ENCODE measurements at regions not wholly inside any gene's neighbourhood (a gene's known extent, or its start where the extent isn't known, plus 50 kb on each side); places are given as distances from the start of the nearest gene placed in this dataset.

DNA sequence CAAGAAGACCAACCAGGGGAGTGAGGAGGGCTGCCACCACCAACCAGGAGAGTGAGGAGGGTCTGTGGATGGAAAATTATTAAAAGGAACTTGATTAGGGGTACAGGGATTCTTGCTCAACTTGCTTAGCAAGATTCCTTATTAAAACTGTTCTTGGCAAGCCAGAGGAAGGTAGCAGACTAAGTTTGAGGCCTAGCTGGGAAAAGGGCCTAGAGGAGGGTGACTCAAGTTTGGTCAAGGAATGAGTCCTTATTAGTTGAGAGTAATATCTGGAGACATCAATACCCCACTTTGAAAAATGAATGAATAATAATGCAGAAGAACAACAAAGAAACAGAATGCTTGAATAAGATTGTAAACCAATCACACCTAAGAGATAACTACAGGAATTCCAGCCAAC is 612.4 kb upstream of the ZFP42 start:
- Histone ChIP-seq H3K27me3 (ENCODE audit: control insufficient read depth, extremely low read depth, insufficient read depth, low read length) (no peaks in the 10 kb centered on the region), H2AFZ (ENCODE audit: control insufficient read depth, low read length) (peak overlapping the region; percentile 31), H3K36me3 (ENCODE audit: control insufficient read depth in 2 of 2, extremely low read depth in 1 of 2, insufficient read depth in 2 of 2, low read length in 2 of 2) (no peaks in the 10 kb centered on the region), H3K9ac (ENCODE audit: control insufficient read depth, extremely low read depth, insufficient read depth, low read length) (no peak overlapping the region), H3K4me3 (ENCODE audit: control insufficient read depth in 2 of 3, extremely low read depth in 1 of 3, insufficient read depth in 2 of 3, low read depth in 1 of 3, low read length in 3 of 3) (no peak overlapping the region), H3K9me1 (ENCODE audit: control insufficient read depth, extremely low read depth, insufficient read depth, low read length) (no peaks in the 10 kb centered on the region), H3K4me1 (ENCODE audit: control insufficient read depth, extremely low read depth, insufficient read depth, low read length) (no peaks in the 10 kb centered on the region), H3K9me3 (ENCODE audit: control insufficient read depth, low read depth, low read length) (no peaks in the 10 kb centered on the region), H3K4me2 (ENCODE audit: control insufficient read depth, extremely low read depth, insufficient read depth, low read depth, low read length) (no peak overlapping the region), H3K27ac (ENCODE audit: control insufficient read depth, insufficient read depth, low read length) (no peak overlapping the region), H3K79me2 (ENCODE audit: control insufficient read depth, insufficient read depth, low read length) (no peaks in the 10 kb centered on the region), H4K20me1 (ENCODE audit: control insufficient read depth, extremely low read depth, insufficient read depth, low read length) (no peaks in the 10 kb centered on the region)
- FAIRE-seq: peak; percentile 75
- dilution Hi-C loops (cut with MboI; ENCODE audit: extremely low pct_ligation_motif_present, low sequenced_read_pairs): no loop called here
- DNase-seq (ENCODE audit: low read depth, low spot score): no peak
- no peak for TF ChIP-seq EZH2 (IDR thresholded peaks at IDR 0.05; ENCODE audit: low read length)
- TF ChIP-seq, protein P1, sequence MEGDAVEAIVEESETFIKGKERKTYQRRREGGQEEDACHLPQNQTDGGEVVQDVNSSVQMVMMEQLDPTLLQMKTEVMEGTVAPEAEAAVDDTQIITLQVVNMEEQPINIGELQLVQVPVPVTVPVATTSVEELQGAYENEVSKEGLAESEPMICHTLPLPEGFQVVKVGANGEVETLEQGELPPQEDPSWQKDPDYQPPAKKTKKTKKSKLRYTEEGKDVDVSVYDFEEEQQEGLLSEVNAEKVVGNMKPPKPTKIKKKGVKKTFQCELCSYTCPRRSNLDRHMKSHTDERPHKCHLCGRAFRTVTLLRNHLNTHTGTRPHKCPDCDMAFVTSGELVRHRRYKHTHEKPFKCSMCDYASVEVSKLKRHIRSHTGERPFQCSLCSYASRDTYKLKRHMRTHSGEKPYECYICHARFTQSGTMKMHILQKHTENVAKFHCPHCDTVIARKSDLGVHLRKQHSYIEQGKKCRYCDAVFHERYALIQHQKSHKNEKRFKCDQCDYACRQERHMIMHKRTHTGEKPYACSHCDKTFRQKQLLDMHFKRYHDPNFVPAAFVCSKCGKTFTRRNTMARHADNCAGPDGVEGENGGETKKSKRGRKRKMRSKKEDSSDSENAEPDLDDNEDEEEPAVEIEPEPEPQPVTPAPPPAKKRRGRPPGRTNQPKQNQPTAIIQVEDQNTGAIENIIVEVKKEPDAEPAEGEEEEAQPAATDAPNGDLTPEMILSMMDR (optimal IDR thresholded peaks at IDR 0.05 in 1 of 3, IDR thresholded peaks at IDR 0.05 in 1 of 3, conservative IDR thresholded peaks at IDR 0.05 in 1 of 3; ENCODE audit: extremely low read depth in 1 of 3, insufficient read depth in 2 of 3, low read length in 3 of 3): no peak

DNA sequence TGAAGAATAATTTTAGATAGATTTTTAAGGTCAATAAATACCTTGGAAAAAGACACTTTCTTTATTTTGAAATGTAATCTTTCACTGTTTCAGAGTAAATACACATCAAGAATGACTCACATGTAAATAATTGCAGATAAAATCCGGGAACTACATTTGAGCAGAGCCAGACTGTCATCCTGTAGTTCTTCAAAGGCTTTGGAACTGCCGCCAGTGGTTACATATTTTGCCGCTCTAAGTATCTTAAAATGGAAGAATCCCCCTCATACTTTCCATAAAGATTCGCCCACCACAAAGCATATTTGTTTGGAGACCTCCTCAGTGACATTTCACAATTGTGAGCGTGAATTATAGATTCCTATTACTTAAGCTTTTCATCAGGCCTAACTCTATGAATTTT is 607.8 kb upstream of the ZFP42 start:
- dilution Hi-C loops (cut with MboI; ENCODE audit: extremely low pct_ligation_motif_present, low sequenced_read_pairs): no loop called here

DNA sequence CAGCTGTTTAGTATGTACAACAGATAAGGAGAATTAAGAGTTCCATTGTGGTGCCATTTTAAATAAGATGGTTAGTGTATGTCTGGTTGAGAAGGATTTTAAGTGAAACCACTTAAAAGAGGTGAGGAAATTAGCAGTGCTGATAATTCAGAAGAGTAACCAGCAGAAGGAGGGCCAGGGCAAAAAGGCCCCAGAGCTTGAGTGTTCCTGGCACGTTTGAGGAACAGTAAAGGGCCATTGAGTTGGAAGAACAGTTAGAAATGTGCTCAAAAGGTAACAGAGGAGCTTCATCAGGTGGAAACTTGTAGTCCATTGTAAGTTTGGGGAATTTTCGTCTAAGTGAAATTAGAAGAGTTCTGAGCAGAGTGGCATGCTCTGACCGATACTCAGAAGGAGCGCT is 606.2 kb upstream of the ZFP42 start:
- H3K9ac ChIP-seq (ENCODE audit: control insufficient read depth, extremely low read depth, insufficient read depth, low read length): no peak overlapping the region
- no peak overlapping the region for H3K4me2 ChIP-seq (ENCODE audit: control insufficient read depth, extremely low read depth, insufficient read depth, low read depth, low read length)
- H3K36me3 ChIP-seq (ENCODE audit: control insufficient read depth in 2 of 2, extremely low read depth in 1 of 2, insufficient read depth in 2 of 2, low read length in 2 of 2): no peaks in the 10 kb centered on the region
- H2AFZ ChIP-seq (ENCODE audit: control insufficient read depth, low read length): no peak overlapping the region
- TF ChIP-seq EZH2 (IDR thresholded peaks at IDR 0.05; ENCODE audit: low read length): no peak
- TF ChIP-seq, protein P1 (optimal IDR thresholded peaks at IDR 0.05 in 1 of 3, IDR thresholded peaks at IDR 0.05 in 1 of 3, conservative IDR thresholded peaks at IDR 0.05 in 1 of 3; ENCODE audit: extremely low read depth in 1 of 3, insufficient read depth in 2 of 3, low read length in 3 of 3): no peak
- no peaks in the 10 kb centered on the region for H3K27me3 ChIP-seq (ENCODE audit: control insufficient read depth, extremely low read depth, insufficient read depth, low read length)
- H3K9me3 ChIP-seq (ENCODE audit: control insufficient read depth, low read depth, low read length): no peaks in the 10 kb centered on the region
- H4K20me1 ChIP-seq (ENCODE audit: control insufficient read depth, extremely low read depth, insufficient read depth, low read length): no peaks in the 10 kb centered on the region
- no peak for FAIRE-seq
- H3K9me1 ChIP-seq (ENCODE audit: control insufficient read depth, extremely low read depth, insufficient read depth, low read length): no peaks in the 10 kb centered on the region
- H3K27ac ChIP-seq (ENCODE audit: control insufficient read depth, insufficient read depth, low read length): no peak overlapping the region
- no peak for DNase-seq (ENCODE audit: low read depth, low spot score)
- no peaks in the 10 kb centered on the region for H3K4me1 ChIP-seq (ENCODE audit: control insufficient read depth, extremely low read depth, insufficient read depth, low read length)
- H3K4me3 ChIP-seq (ENCODE audit: control insufficient read depth in 2 of 3, extremely low read depth in 1 of 3, insufficient read depth in 2 of 3, low read depth in 1 of 3, low read length in 3 of 3): no peak overlapping the region
- dilution Hi-C loops (cut with MboI; ENCODE audit: extremely low pct_ligation_motif_present, low sequenced_read_pairs): no loop called here
- no peaks in the 10 kb centered on the region for H3K79me2 ChIP-seq (ENCODE audit: control insufficient read depth, insufficient read depth, low read length)

More for the DNA sequence above, 607.8 kb upstream of the ZFP42 start:
- Histone ChIP-seq H3K79me2 (ENCODE audit: control insufficient read depth, insufficient read depth, low read length) (no peaks in the 10 kb centered on the region), H3K27ac (ENCODE audit: control insufficient read depth, insufficient read depth, low read length) (no peak overlapping the region), H3K9me1 (ENCODE audit: control insufficient read depth, extremely low read depth, insufficient read depth, low read length) (no peaks in the 10 kb centered on the region), H4K20me1 (ENCODE audit: control insufficient read depth, extremely low read depth, insufficient read depth, low read length) (no peaks in the 10 kb centered on the region), H3K36me3 (ENCODE audit: control insufficient read depth in 2 of 2, extremely low read depth in 1 of 2, insufficient read depth in 2 of 2, low read length in 2 of 2) (no peaks in the 10 kb centered on the region), H2AFZ (ENCODE audit: control insufficient read depth, low read length) (no peak overlapping the region), H3K4me2 (ENCODE audit: control insufficient read depth, extremely low read depth, insufficient read depth, low read depth, low read length) (no peak overlapping the region), H3K27me3 (ENCODE audit: control insufficient read depth, extremely low read depth, insufficient read depth, low read length) (no peaks in the 10 kb centered on the region), H3K9ac (ENCODE audit: control insufficient read depth, extremely low read depth, insufficient read depth, low read length) (no peak overlapping the region), H3K4me3 (ENCODE audit: control insufficient read depth in 2 of 3, extremely low read depth in 1 of 3, insufficient read depth in 2 of 3, low read depth in 1 of 3, low read length in 3 of 3) (no peak overlapping the region), H3K4me1 (ENCODE audit: control insufficient read depth, extremely low read depth, insufficient read depth, low read length) (no peaks in the 10 kb centered on the region), H3K9me3 (ENCODE audit: control insufficient read depth, low read depth, low read length) (no peaks in the 10 kb centered on the region)
- no peak for DNase-seq (ENCODE audit: low read depth, low spot score)
- no peak for FAIRE-seq
- TF ChIP-seq EZH2 (IDR thresholded peaks at IDR 0.05; ENCODE audit: low read length): no peak
